ENCODE measurements at regions not wholly inside any gene's neighbourhood (a gene's known extent, or its start where the extent isn't known, plus 50 kb on each side); places are given as distances from the start of the nearest gene placed in this dataset.

- CTCF ChIA-PET = no interaction called here
- DNase-seq (no peak), ATAC-seq (ENCODE audit: poor library complexity) (no peak)
- Mint-ChIP-seq H3K36me3 (ENCODE audit: low read depth) (no peaks in the 10 kb centered on the region), H3K27me3 (no peaks in the 10 kb centered on the region), H3K27ac (no peak overlapping the region), H3K4me1 (ENCODE audit: low read depth) (no peaks in the 10 kb centered on the region), H3K9me3 (no peaks in the 10 kb centered on the region), H3K4me3 (no peak overlapping the region)
- TF ChIP-seq CTCF (IDR thresholded peaks at IDR 0.05) = no peak
- no peaks in the 10 kb centered on the region for H3K4me1 ChIP-seq (ENCODE audit: insufficient read depth, low read length)
- no peaks in the 10 kb centered on the region for H3K9me3 ChIP-seq (ENCODE audit: control insufficient read depth in 1 of 2, insufficient read depth in 1 of 2, low read length in 2 of 2)
- peaks cover 0 to under 1% of the 10 kb centered on the region in 2 experiments for H3K27me3 ChIP-seq (ENCODE audit: control insufficient read depth in 1 of 2, insufficient read depth in 2 of 2, low read length in 2 of 2)
- no peak overlapping the region for H3K27ac ChIP-seq (ENCODE audit: low read depth in 1 of 2, low read length in 2 of 2)
- no peaks in the 10 kb centered on the region for H3K36me3 ChIP-seq (ENCODE audit: insufficient read depth, low read length)
- no peak overlapping the region for H3K4me3 ChIP-seq (ENCODE audit: low read length)
- intact Hi-C loops (cut with DNase I, micrococcal nuclease) = no loop called here
- POLR2A ChIA-PET = no interaction called here
Measured at GRCh38 chr1:244150071-244150470, 99.0 kb downstream of the ZBTB18 start.

- Histone ChIP-seq H3K9me3 (ENCODE audit: control insufficient read depth in 1 of 2, insufficient read depth in 1 of 2, low read length in 2 of 2) (no peaks in the 10 kb centered on the region), H3K36me3 (ENCODE audit: insufficient read depth, low read length) (no peaks in the 10 kb centered on the region), H3K4me1 (ENCODE audit: insufficient read depth, low read length) (no peaks in the 10 kb centered on the region), H3K4me3 (ENCODE audit: low read length) (no peak overlapping the region), H3K27ac (ENCODE audit: low read depth in 1 of 2, low read length in 2 of 2) (no peak overlapping the region), H3K27me3 (ENCODE audit: control insufficient read depth in 1 of 2, insufficient read depth in 2 of 2, low read length in 2 of 2) (peaks cover 0 to 3% of the 10 kb centered on the region in 2 experiments)
- Mint-ChIP-seq H3K9me3 (no peaks in the 10 kb centered on the region), H3K4me1 (ENCODE audit: low read depth) (no peaks in the 10 kb centered on the region), H3K36me3 (ENCODE audit: low read depth) (no peaks in the 10 kb centered on the region), H3K27ac (no peak overlapping the region), H3K27me3 (no peaks in the 10 kb centered on the region), H3K4me3 (no peak overlapping the region)
- POLR2A ChIA-PET = no interaction called here
- CTCF ChIA-PET = no interaction called here
- intact Hi-C loops (cut with DNase I, micrococcal nuclease) = no loop called here
- no peak for DNase-seq
- no peak for ATAC-seq (ENCODE audit: poor library complexity)
- TF ChIP-seq CTCF (IDR thresholded peaks at IDR 0.05) = no peak
Measured at GRCh38 chr1:244150665-244151064, 99.6 kb downstream of the ZBTB18 start.

- Mint-ChIP-seq H3K9me3 (no peaks in the 10 kb centered on the region), H3K27me3 (no peaks in the 10 kb centered on the region), H3K27ac (no peak overlapping the region), H3K36me3 (ENCODE audit: low read depth) (no peaks in the 10 kb centered on the region), H3K4me3 (no peak overlapping the region), H3K4me1 (ENCODE audit: low read depth) (no peaks in the 10 kb centered on the region)
- Histone ChIP-seq H3K27me3 (ENCODE audit: control insufficient read depth in 1 of 2, insufficient read depth in 2 of 2, low read length in 2 of 2) (peaks cover 0 to 3% of the 10 kb centered on the region in 2 experiments), H3K4me3 (ENCODE audit: low read length) (no peak overlapping the region), H3K9me3 (ENCODE audit: control insufficient read depth in 1 of 2, insufficient read depth in 1 of 2, low read length in 2 of 2) (no peaks in the 10 kb centered on the region), H3K36me3 (ENCODE audit: insufficient read depth, low read length) (no peaks in the 10 kb centered on the region), H3K4me1 (ENCODE audit: insufficient read depth, low read length) (no peaks in the 10 kb centered on the region), H3K27ac (ENCODE audit: low read depth in 1 of 2, low read length in 2 of 2) (no peak overlapping the region)
- ChIA-PET POLR2A (no interaction called here), CTCF (no interaction called here)
- DNase-seq (no peak), ATAC-seq (ENCODE audit: poor library complexity) (no peak)
- no peak for TF ChIP-seq CTCF (IDR thresholded peaks at IDR 0.05)
- intact Hi-C loops (cut with DNase I, micrococcal nuclease) = no loop called here
Measured at GRCh38 chr1:244151537-244151936, 100.5 kb downstream of the ZBTB18 start.

All from CD4-positive, alpha-beta T cell (primary cell).